GM18519 (cell line): ENCODE measurements at regions not wholly inside any gene's neighbourhood (a gene's known extent, or its start where the extent isn't known, plus 50 kb on each side); places are given as distances from the start of the nearest gene placed in this dataset.
"Not testable (repeated sequence)": the region's sequence is repeated elsewhere in the genome, so short reads cannot be mapped to it uniquely, and the experiment has no call there.

Experiments
- ATAC-seq: cut with Tn5 transposase; IDR thresholded peaks from one replicate; pipeline ENCODE4 v1.9.1; 2021; ENCODE audit warnings: mild to moderate bottlenecking, moderate library complexity; ENCODE audit not compliant: unreplicated experiment, low FRiP score

DNA sequence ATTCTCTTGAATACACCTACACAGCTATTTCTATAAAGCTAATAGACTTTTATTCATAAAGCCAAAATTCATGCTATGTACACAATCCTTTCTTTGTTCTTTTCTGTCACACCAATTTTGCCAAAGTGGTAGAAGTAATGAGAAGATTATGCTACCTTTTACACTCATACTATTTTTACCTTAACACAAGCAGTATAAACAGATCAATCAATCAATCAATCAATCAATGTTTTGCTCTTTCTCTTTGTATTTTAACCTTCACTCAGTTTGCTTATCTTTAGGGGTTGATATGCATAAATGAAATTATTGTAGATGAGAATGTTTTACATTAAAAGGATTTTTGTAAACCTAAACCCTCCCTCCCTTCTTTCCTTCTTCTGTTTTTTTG, 878.6 kb downstream of the RAPGEF2 start:
- no peak for ATAC-seq

DNA sequence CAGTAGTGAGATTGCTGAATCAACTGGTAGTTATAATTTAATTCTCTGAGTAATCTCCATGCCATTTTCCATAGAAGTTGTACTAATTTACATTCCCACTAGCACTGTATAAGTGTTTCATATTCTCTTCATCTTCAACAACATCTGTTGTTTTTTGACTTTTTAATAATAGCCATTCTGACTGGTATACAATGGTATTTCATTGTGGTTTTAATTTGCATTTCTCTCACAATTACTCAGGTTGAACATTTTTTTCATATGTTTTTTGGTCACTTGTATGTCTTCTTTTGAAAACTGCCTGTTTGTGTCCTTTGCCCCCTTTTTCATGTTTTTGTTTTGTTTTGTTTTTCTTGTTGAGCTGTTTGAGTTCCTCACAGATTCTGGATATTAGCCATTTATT, 880.2 kb downstream of the RAPGEF2 start:
- no peak for ATAC-seq

DNA sequence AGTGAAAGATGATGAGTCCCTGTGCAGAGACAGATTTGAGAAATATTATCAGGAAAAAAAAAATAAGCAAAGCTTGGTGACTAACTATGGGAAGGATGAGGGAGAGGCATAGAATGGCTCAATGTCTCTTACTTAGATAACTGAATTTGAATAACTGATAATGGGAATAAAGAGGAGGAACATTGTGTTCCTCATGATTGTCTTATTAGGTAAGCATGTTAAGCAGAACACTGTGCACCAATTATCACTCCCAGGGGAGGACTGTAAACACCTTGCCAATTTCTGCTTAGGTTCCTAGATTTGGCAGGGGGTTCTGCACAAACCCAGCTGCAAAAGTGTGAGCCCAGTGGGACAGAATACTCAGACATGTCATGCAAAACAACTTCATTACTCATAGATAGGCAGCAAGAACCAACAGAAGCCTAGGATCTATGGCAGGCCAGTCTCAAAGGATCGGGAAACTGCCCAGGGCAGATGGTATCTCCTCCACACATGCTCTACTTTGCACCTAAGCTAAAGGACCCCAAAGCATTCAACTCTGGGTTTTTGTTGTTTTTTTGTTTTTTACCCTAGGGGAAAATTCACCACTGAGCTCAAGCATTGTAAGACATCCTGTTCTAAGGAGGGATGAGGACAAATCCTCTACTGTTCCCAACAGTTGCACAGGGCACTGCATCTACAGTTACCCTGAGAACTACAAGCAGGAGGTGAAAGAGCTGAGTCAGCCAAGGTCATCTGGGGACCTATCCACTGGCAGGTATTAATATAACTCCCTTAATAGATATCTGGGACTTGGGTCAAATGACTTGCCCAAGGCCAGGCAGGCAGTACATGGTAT, 907.0 kb downstream of the RAPGEF2 start:
- no peak for ATAC-seq

DNA sequence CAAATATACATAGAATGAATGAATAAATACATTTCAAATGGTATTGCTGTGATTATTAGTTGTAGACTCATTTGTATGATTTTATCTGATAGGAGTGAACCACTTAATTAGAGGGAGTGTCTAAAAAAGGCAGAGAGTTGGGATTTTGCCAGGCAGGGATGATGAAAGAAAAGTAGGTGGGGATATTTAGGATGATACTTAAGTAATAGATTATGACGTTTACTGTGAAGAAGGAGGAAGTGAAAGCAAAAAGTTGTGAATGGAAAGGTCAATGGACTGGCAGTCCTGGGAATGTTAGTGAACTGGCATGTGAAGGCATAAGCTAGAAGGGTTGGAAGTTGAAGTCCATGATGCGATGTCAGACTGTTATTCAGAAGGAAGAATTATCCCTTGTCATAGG, 917.1 kb downstream of the RAPGEF2 start:
- no peak for ATAC-seq

DNA sequence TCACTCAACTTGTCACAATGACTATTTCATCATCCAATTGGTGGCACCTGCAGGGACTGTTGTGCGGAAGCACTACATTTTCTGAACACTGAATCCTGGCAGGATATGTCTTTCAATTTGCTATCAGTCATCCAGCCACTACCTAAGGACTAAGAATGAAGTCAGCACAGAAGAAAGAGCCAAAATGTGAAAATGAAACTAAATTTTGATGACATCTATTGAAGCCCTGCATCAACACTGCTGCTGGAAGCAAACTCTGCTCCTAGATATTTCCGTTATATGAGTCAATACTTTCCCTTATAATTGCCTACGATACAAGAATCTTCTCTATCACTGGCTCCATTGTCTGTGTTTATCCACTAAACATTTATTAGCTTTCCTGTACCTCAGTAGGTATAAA, 917.9 kb downstream of the RAPGEF2 start:
- ATAC-seq = no peak

DNA sequence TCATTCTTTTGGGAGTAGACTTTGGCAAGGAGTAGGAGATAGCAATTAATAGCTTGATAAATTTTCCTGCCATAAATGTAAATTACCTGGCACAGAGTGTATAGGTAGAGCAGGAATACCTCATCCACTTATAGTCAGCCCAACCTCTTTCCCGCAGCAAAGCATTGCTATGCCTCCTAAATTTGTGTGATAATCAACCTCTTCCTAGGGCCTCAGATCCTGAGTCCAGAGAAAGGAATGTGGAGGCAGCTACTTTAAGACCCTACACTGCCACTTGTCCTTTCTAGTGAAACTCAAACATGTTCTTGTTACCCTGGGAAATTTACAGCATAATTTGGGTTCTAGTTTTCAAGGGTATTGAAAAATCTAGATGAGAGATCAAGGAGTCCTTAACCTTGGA, 919.0 kb downstream of the RAPGEF2 start:
- no peak for ATAC-seq

DNA sequence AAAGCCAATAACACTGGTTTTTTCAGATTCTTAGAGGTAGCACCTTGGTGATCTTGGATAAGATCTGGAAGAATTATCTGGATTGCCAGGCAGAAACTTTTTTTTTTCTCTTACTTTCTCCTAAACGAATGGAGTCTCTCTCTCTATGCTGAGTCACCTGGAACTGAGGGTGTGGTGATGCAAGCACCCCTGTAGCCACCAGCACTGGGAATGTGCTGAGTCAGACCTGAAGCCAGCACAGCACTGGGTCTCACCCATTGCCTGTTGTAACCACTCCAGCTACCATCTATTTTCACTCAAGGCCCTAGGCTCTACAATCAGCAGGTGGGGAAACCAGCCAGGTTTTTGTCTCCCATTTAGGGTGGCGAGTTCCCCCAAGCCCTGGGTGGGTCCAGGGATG, 923.8 kb downstream of the RAPGEF2 start:
- no peak for ATAC-seq

DNA sequence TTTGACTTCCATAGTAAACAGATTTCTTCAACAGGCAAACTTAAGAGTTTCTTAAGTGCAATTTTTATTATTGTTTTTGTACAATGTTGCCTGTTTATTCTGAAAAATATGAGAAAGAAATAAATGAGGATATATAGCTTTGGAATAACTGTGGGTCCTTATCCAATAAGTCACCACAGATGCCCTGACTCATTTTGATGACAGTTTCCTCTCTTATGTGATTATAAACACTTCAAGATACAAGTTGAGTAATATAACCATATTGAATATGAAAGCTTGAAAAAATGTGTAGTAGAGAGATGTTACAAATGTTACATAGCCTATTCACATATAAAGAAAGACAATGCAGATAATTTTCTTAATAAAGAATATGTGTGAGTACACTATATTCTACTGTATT, 931.6 kb downstream of the RAPGEF2 start:
- no peak for ATAC-seq

DNA sequence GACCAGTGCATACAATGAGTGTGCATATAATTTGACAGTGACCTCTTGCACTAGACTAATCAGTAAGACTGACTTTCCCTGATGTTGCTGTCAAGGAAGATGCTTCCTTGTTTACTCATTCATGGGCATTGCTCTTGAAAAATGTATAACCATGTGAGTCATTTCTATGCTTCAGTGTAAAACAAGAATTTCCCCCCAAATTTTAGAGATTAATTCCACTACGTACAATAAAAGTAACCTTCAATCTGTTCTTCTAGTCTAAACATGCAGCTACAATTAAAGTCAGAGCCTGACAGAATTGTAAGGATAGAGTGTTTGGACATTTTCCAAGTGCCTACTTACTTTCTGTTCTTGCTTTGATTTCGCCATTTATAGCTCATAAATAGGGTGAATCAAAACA, 935.7 kb downstream of the RAPGEF2 start:
- ATAC-seq = no peak

DNA sequence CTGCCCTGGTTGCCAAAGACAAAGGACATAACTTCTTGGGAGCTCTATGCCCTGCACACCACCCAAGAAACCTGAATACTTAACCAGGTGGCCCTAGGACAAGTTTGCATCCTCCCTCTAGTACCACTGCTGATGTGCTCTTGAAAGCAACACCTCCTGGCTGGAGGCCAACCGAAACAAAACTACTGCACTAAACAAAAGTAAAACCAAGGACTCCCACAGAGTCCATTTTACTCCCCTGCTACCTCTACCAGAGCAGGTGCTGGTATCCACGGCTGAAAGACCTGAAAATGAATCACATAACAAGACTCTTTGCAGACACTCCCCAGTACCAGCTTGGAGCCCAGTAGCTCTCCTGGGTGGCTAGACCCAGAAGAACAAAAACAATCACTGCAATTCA, 941.8 kb downstream of the RAPGEF2 start:
- no peak for ATAC-seq

DNA sequence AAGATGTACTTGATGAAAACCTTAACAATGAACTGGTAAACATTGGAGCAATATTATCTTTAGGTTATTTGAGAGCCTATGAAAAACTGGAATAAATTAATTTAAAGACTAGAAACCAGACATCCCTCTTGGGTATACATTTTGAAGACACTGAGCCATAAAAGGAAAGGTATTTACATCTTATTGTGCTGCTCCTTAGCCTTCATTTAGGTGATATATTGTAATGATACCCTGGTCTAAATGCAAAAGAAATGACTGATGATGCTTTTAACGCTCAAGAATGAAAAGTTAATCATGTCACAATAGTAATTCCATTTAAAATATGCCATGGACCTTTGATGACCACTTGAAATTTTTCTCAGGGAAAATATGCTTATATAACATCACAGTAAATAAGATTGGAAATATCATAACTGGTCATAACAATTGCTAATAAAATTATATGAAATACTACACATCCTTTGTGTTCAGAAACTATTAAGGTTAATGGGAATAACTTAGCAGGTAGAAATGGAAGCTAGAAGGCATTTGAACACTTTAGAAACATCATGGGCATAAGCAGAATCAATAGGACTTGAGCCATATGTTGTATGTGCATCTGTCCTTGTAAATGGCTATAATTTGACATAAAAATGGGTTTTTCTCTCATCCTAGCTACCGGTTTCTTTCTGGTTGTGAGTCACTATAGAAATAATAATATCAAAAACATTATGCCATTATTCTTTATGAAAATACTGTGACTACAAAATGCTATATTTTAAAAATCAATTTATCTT, 979.7 kb downstream of the RAPGEF2 start:
- ATAC-seq = no peak

DNA sequence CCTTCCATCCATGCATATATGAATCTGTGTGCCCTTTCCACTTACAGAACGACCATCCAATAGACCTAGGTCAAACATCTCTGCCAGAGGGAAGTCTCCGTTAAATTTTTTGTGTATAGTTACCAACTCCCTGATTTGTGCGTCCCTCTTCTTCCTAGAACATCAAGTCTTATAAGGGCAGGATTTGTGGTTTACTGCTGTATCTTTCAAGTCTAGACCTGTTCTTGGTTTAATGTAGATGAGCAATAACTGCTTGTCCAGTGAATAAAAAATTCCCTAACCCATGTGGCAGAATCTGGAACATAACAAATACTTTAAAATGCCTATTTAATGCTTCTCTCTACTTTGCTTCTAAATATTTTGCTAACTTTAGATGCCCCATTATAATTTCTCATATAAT, 988.8 kb downstream of the RAPGEF2 start:
- no peak for ATAC-seq

DNA sequence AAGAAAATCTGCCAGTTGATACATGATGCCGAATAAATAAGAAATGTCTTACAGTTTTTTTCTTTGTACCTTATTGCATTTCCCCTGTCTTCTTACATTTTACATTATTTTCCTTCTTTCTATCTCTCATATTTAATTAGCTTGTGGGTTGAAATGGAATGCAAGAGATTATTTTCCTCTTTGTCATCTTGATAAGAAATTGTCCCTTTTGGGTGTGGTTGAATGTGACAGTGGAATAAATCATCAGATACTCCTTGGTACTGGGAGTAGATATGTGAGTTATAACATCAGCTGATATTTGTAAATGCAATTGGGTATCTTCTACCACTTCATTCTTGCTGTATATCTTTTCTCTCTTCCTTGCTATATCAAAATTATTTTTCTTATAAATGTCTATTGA, 997.4 kb downstream of the RAPGEF2 start:
- no peak for ATAC-seq

DNA sequence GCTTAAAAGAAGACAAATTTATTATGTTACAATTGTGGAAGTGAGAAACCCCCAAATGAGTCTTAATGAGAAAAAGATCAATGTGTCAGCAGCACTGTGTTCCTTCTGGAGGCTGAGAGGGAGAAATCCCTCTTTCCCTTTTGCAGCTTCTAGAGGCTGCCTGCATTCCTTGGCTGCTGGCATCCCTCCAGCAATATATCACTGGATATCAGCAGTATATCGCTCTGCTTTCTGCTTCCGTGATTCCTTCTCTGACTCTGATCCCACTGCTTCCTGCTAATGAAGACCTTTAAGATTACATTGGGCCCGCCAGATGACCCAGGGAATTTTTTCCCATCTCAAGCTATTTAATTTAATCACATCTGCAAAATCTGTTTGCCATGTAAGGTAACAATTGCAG, 1008.0 kb downstream of the RAPGEF2 start:
- no peak for ATAC-seq

DNA sequence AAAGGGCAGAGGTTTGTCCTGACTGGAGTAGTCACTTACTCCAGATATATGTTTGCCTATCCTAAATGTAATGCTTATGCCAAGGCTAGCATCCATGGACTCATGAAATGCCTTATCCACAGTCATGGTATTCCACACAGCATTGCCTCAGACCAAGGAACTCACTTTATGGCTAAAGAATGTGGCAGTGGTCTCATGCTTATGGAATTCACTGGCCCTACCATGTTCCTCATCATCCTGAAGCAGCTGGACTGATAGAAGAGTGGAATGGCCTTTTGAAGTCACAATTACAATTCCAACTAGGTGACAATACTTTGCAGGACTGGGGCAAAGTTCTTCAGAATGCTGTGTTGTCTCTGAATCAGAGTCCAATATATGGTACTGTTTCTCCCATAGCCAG, 1014.8 kb downstream of the RAPGEF2 start:
- no peak for ATAC-seq

DNA sequence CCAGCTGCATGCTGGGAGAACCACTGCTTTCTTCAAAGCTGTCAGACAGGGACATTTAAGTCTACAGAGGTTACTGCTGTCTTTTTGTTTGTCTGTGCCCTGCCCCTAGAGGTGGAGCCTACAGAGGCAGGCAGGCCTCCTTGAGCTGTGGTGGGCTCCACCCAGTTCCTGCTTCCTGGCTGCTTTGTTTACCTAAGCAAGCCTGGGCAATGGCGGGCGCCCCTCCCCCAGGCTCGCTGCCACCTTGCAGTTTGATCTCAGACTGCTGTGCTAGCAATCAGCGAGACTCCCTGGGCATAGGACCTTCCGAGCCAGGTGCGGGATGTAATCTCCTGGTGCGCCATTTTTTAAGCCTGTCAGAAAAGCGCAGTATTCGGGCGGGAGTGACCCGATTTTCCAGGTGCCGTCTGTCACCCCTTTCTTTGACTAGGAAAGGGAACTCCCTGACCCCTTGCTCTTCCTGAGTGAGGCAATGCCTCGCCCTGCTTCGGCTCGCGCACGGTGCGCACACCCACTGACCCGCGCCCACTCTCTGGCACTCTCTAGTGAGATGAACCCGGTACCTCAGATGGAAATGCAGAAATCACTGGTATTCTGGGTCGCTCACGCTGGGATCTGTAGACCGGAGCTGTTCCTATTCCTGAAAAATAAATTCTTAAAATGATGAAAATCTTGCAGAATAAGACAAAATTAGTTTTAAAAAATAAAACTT, 1022.9 kb downstream of the RAPGEF2 start:
- ATAC-seq = not testable (repeated sequence)

DNA sequence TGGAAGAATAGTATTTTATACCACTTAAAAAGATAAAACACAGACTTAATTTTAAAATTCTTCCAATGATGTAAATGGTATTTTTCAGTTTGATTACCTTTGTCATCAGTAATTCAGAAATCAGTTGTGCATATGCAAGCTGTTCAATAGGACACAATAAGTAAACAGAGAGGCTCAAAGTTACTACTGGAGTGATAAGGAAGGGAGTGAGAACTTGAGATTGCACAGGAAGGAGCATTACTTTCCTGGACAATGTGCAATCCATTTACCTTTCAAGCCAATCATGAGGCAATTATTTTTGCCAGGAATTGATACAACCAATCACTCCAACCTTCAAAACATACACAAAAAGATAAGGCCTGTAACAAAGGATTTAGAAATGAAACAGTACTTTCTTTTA, 1024.3 kb downstream of the RAPGEF2 start:
- no peak for ATAC-seq

DNA sequence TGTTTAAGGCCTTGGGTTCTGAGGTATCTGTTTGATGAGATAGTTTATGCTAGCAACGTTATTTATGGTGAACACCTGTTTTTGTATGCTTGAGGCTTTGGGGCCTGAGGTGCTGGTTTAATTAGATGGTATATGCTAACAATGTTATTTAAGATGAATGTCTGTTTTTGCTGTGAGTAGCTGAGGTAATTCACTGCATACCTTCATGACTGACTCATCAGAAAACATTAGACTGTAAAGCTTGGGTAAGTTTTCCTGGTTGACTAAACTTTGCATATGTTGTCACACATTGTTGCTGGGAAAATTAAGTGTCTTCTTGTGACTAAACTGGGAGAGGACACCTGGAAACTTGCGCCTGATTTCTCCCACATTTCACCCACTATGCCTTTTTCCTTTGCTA, 1026.6 kb downstream of the RAPGEF2 start:
- no peak for ATAC-seq

DNA sequence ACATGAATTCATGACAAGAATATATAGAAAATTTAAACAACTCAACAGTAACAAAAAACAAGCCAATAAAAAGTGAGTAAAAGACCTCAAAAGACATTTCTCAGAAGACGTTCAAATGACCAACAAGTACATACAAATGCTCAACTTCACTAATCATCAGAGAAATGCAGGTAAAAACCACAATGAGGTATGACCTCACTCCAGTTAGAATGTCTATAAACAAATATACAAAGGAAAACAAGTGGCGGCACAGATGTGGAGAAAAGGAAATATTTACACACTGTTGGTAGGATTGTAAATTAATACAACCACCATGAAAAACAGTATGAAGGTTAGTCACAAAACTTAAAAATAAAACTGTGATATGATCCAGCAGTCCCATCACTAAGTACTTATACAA, 1033.1 kb downstream of the RAPGEF2 start:
- ATAC-seq = no peak

DNA sequence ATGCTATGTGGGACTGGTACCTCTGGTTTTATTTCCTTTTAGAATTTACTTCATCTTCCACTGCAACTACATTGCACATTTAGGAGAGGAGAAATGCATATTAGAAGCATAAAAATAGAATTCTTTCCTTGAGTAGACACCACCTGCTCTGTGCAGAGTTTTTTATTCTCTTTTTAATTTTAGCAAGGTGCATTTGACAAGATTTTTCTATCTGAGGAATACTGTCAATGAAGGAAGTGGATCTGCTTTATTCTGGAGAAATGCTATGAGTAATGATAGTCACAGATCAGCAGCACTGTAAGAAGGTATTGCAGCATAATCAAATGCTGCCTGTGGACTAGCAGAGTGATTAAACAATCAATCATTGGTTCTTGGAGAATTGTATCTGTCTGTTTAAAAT, 1038.3 kb downstream of the RAPGEF2 start:
- ATAC-seq = no peak

DNA sequence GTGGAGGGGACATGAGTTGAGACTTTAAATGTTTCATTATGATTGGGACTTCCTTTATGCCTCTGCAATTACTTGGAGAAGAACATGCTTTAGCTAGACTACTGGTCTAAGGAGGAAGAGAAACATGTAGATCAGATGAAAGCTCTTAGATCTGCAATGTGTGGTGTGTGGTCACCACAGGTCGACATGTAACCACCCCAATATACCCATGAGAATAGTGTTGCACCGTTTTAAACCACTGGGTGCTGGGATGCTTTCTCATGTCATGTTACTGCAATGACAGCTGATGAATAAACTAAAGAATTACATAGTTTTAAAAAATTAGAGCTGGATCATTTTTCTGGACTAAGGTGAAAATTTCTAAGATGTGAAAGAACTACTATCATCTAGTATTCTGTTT, 1039.7 kb downstream of the RAPGEF2 start:
- peak; percentile 96 for ATAC-seq
